ENCODE measurements at regions not wholly inside any gene's neighbourhood (a gene's known extent, or its start where the extent isn't known, plus 50 kb on each side); places are given as distances from the start of the nearest gene placed in this dataset.

GRCh38 chr22:19663286-19663815, 51.0 kb upstream of the SEPTIN5 start:
- intact Hi-C loops (cut with micrococcal nuclease; ENCODE audit: unreplicated experiment): no loop called here
- Histone ChIP-seq H3K4me3 (ENCODE audit: low read depth, low read length, poor library complexity, severe bottlenecking) (no peak overlapping the region), H3K4me2 (ENCODE audit: low read length) (no peak overlapping the region), H3K79me2 (ENCODE audit: insufficient read depth, low read depth, low read length) (no peaks in the 10 kb centered on the region), H3K9me2 (ENCODE audit: insufficient read depth, low read length) (no peaks in the 10 kb centered on the region), H3K9me3 (ENCODE audit: low read length) (no peaks in the 10 kb centered on the region), H2AFZ (ENCODE audit: low read length) (no peak overlapping the region), H3K4me1 (ENCODE audit: insufficient read depth, low read length, poor library complexity, severe bottlenecking) (no peaks in the 10 kb centered on the region), H4K20me1 (ENCODE audit: insufficient read depth, low read length) (no peaks in the 10 kb centered on the region), H3K27ac (ENCODE audit: low read depth, low read length, poor library complexity, severe bottlenecking) (no peak overlapping the region), H3K36me3 (ENCODE audit: insufficient read depth, low read length) (no peaks in the 10 kb centered on the region)
- POLR2A ChIA-PET: no interaction called here
- TF ChIP-seq EZH2phosphoT487 (IDR thresholded peaks at IDR 0.05; ENCODE audit: borderline replicate concordance, low read depth, low read length): no peak
- TF ChIP-seq CTCF (conservative IDR thresholded peaks at IDR 0.05; ENCODE audit: low read length): no peak
- DNase-seq (ENCODE audit: low spot score): no peak
- CTCF ChIA-PET (ENCODE audit: unreplicated experiment): no interaction called here
- BruUV-seq (replicated peaks): no TSS peak

- H3K4me3 ChIP-seq (ENCODE audit: low read depth, low read length, poor library complexity, severe bottlenecking): no peak overlapping the region
- H3K9me2 ChIP-seq (ENCODE audit: insufficient read depth, low read length): no peaks in the 10 kb centered on the region
- no peak overlapping the region for H2AFZ ChIP-seq (ENCODE audit: low read length)
- H3K4me1 ChIP-seq (ENCODE audit: insufficient read depth, low read length, poor library complexity, severe bottlenecking): no peaks in the 10 kb centered on the region
- H3K36me3 ChIP-seq (ENCODE audit: insufficient read depth, low read length): no peaks in the 10 kb centered on the region
- ChIA-PET CTCF (ENCODE audit: unreplicated experiment) (no interaction called here), POLR2A (no interaction called here)
- H3K4me2 ChIP-seq (ENCODE audit: low read length): no peak overlapping the region
- H3K79me2 ChIP-seq (ENCODE audit: insufficient read depth, low read depth, low read length): no peaks in the 10 kb centered on the region
- H4K20me1 ChIP-seq (ENCODE audit: insufficient read depth, low read length): no peaks in the 10 kb centered on the region
- intact Hi-C loops (cut with micrococcal nuclease; ENCODE audit: unreplicated experiment): no loop called here
- no TSS peak for BruUV-seq (replicated peaks)
- TF ChIP-seq EZH2phosphoT487 (IDR thresholded peaks at IDR 0.05; ENCODE audit: borderline replicate concordance, low read depth, low read length): no peak
- no peak for TF ChIP-seq CTCF (conservative IDR thresholded peaks at IDR 0.05; ENCODE audit: low read length)
- H3K9me3 ChIP-seq (ENCODE audit: low read length): no peaks in the 10 kb centered on the region
- no peak for DNase-seq (ENCODE audit: low spot score)
- H3K27ac ChIP-seq (ENCODE audit: low read depth, low read length, poor library complexity, severe bottlenecking): no peak overlapping the region
These were observed 50.4 kb upstream of the SEPTIN5 start for GRCh38 chr22:19663821-19664355.

GRCh38 chr22:19664406-19664805, 49.9 kb upstream of the SEPTIN5 start:
- ChIA-PET POLR2A (no interaction called here), CTCF (ENCODE audit: unreplicated experiment) (no interaction called here)
- no peaks in the 10 kb centered on the region for H4K20me1 ChIP-seq (ENCODE audit: insufficient read depth, low read length)
- H3K9me3 ChIP-seq (ENCODE audit: low read length): no peaks in the 10 kb centered on the region
- no peak for TF ChIP-seq CTCF (conservative IDR thresholded peaks at IDR 0.05; ENCODE audit: low read length)
- no peak for TF ChIP-seq EZH2phosphoT487 (IDR thresholded peaks at IDR 0.05; ENCODE audit: borderline replicate concordance, low read depth, low read length)
- no peaks in the 10 kb centered on the region for H3K4me1 ChIP-seq (ENCODE audit: insufficient read depth, low read length, poor library complexity, severe bottlenecking)
- H3K79me2 ChIP-seq (ENCODE audit: insufficient read depth, low read depth, low read length): no peaks in the 10 kb centered on the region
- BruUV-seq (replicated peaks): no TSS peak
- no peak overlapping the region for H3K4me3 ChIP-seq (ENCODE audit: low read depth, low read length, poor library complexity, severe bottlenecking)
- H3K4me2 ChIP-seq (ENCODE audit: low read length): no peak overlapping the region
- no peaks in the 10 kb centered on the region for H3K9me2 ChIP-seq (ENCODE audit: insufficient read depth, low read length)
- no peaks in the 10 kb centered on the region for H3K36me3 ChIP-seq (ENCODE audit: insufficient read depth, low read length)
- no peak for DNase-seq (ENCODE audit: low spot score)
- no peak overlapping the region for H2AFZ ChIP-seq (ENCODE audit: low read length)
- intact Hi-C loops (cut with micrococcal nuclease; ENCODE audit: unreplicated experiment): no loop called here
- H3K27ac ChIP-seq (ENCODE audit: low read depth, low read length, poor library complexity, severe bottlenecking): no peak overlapping the region

Measured in OCI-LY7 (cell line).